GM18507 (cell line): ENCODE measurements at regions not wholly inside any gene's neighbourhood (a gene's known extent, or its start where the extent isn't known, plus 50 kb on each side); places are given as distances from the start of the nearest gene placed in this dataset.
A peak's percentile ranks its signal among the peaks of the same experiment; 100 is the strongest.

Experiments used
- DNase-seq: peaks from one replicate; pipeline ENCODE4 v3.0.0; 2011; ENCODE audit warnings: low read depth; ENCODE audit not compliant: insufficient read length; ENCODE audit errors: extremely low spot score
- FAIRE-seq: peaks from 2 replicates; lab custom pipeline; 2011; peaks lifted over from hg19 to GRCh38; lab: Jason Lieb, UNC

GRCh38 chr18:51617572-51618260, 420.2 kb upstream of the MEX3C start:
- FAIRE-seq (no peak), DNase-seq (no peak)

DNA sequence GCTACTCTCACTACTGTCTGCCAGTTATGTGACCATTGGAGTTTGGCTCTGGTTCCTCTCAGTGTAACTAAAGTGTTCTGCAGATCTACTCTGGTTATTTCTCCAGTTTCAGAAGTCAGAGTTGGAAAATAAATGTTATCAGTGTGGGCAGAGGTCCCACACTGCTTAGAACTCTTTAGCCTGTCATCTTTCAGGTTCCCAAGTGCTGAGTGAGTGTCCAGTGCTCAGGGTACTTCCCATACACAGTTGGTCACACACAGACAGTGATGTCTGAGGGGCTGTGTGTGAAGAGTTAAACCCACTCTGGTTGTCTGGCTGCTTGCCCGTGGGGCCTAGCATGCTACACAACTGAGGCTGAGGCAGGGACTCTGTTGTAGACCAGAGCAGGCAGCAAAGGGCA, 421.8 kb upstream of the MEX3C start:
- no peak for FAIRE-seq
- DNase-seq = no peak

GRCh38 chr18:51621113-51621863, 423.8 kb upstream of the MEX3C start:
- peak; percentile 45 for FAIRE-seq
- no peak for DNase-seq

DNA sequence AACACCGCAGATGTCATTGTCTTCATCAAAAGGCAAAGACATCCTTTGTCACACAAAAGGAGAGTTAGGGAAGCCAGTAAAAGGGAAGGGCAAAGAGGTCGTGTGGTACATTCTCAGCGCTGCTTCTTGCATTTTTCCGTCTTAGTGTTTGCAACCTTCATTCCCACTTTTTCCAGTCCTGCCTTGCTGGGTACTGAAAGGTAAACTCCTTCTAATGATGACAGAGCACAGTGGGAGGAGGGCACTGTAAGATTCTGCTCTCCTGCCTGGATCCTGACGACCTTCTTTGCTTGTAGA, 424.3 kb upstream of the MEX3C start:
- no peak for DNase-seq
- no peak for FAIRE-seq

DNA sequence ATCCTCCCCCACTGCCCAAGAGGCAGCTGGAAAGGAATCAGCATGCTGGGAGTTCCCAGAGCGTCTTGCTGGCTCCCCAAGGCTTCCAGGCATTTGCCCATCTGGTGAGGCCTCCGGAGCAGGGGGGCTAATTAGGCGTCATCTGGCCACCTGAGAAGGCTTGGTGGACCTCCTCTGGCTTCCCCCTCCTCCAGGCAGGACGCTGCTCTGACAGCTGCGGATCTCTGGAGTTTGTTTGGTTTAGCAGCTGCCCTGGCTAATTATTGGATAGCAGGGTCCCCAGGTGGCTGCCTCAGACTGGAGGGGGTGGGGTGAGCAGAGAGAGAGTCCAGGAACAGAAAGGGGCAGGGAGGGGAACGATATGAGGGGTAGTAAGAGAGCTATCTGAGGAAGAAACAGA, 425.2 kb upstream of the MEX3C start:
- FAIRE-seq = no peak
- no peak for DNase-seq

DNA sequence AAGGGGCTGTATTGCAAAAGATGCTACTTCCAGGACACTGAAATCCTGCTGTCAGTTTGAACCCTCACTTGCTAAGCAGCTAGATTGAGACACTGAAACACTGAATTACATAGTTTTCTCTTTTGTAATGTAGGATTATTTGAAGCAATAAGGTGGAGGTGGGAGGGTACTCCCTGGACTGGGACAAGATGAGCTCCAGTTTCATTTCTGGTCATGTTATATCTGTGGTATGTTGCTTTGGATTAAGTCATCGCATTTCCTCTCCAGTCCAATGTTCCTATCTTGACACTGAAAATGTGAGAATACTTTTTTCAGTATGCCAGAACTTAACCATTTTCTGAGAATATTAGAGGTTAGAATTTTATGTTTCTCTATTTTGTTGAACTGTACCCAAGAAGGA, 426.2 kb upstream of the MEX3C start:
- DNase-seq (no peak), FAIRE-seq (no peak)

DNA sequence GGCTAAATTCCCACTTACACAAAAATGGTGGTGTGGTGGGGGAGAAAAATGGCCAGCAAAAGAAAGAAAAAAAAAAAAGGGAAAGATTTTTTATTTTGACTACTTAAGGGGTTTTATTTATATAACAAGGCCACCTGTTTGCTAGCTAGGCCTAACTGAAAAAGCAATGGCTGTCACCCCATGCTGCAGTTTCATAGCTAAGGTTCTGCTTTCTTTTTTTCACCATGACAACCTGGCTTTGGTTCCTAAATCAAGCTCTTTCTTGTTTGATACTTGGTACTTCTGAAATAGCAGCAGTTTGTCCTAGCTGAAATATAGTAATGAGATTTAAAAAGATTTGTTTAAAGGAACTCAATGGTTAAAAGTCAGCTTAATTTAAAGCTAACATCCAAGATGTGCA, 433.2 kb upstream of the MEX3C start:
- FAIRE-seq (no peak), DNase-seq (no peak)

DNA sequence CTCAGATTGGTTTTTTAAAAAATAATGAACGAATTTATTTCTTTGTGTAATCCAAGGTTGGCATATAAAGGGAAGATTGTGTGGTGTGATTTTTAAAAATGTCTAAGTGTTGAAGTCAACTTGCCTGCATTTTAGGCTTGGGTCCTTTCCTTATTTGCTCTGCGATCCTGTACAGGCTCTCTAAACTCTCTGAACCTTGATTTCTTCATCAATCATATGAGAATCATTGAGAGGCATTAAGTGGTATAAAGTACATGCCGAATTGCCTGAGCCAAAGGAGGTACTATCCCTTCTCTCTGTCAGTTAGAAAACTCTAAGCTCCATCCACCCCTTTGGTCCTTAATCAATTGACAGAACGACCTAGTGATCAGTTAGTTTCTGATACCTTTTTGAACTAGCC, 440.4 kb upstream of the MEX3C start:
- DNase-seq (no peak), FAIRE-seq (no peak)

DNA sequence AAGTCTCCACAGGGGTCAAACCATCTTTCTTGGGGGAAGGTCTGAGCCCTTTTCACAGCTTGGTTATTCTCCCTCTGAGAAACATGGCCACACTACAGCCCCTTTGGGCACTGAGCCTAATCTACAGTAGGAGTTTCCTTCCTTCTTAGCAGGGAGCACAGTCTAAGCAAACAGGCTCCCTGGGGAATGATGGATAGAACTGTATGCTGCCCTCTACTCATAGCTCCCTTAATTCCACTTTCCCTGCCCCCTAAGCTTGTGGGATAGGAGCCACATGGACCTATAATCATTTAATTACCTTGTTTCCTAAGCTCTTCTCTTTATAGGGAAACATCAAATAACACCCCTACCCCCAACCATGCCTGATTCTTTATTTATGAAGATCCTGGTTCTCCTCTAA, 442.1 kb upstream of the MEX3C start:
- DNase-seq (no peak), FAIRE-seq (no peak)

- DNase-seq (no peak), FAIRE-seq (no peak)
These were observed 446.0 kb upstream of the MEX3C start for GRCh38 chr18:51643483-51643882.

- no peak for FAIRE-seq
- DNase-seq = no peak
These were observed 448.1 kb upstream of the MEX3C start for GRCh38 chr18:51645607-51646006.

DNA sequence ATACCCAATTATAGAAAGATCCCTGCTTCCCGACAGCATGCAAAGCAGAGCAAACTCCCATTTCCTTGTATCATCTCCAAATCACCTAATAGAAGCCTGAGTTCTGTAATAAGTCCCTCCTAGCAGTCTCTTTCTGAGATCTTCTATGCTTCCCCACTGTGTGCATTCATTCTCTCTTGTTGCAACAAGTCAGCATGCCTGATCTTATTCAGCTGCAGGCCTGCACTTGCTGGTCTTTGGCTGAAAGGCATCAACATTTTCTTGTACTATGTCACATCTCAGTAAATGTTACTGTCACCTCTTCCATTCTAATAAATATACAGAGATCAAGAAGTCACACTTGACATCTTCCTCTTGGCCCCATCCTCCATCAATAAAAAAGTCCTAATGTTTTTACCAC, 449.9 kb upstream of the MEX3C start:
- FAIRE-seq = no peak
- DNase-seq = no peak

DNA sequence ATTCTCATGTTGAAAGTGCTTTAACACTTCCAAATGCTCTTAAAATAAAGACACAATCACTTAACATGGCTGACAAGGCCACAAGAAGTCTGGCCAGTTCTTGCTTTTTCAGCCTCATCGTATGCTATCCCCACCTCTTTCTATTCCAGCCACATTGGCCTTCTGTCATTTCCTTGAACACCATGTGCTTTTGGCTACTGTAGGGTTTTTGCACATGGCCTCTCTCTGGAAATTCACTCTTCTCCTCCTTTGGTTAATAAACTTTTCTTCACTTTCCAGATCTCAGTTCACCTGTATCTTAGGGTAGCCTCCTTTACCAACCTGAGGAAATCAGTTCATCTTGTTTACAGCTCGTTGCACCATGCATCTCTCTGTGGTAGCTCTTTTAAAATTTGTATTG, 450.5 kb upstream of the MEX3C start:
- no peak for DNase-seq
- FAIRE-seq = no peak

GRCh38 chr18:51649796-51650195, 452.3 kb upstream of the MEX3C start:
- DNase-seq (no peak), FAIRE-seq (no peak)

DNA sequence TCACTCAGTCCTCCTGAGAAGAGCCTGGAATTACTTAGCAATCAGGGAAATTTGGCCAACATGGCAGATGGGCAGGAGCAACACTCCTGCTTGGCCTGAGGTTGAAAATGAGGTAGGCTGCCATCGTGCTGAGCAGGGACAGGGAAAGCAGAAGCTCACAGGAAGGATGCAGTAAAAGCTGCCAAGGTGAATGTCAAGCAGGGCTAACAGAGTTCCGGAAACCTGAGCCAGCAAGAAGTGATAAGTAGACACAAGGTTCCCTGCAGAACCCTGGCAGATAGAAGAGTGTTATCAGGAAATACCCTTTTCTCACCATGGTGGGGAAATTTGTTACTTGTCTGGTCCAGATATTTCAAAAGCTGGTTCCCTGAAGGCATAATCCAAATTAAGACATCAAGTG, 454.3 kb upstream of the MEX3C start:
- no peak for DNase-seq
- no peak for FAIRE-seq

- FAIRE-seq (no peak), DNase-seq (no peak)
These were observed 456.2 kb upstream of the MEX3C start for GRCh38 chr18:51653507-51654213.

GRCh38 chr18:51654488-51655326, 457.2 kb upstream of the MEX3C start:
- DNase-seq (no peak), FAIRE-seq (no peak)

DNA sequence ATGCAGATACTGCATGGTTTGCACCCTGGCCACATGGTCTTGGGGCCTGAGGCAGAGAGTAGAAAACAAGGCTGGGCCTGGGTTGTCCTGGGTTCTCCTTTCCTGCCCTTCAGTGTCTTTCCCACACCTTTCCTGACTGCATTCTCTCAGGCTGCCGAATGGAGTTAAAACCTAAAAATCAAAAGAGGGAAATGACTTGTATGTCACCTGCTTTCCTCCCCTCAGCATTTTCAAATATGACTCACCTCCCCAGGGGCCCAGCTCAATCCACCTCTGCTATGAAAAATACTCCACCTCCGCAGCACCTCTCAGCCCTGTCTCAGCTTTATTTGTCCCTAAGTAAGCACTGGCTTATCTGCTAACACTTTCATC, 457.8 kb upstream of the MEX3C start:
- no peak for FAIRE-seq
- no peak for DNase-seq

DNA sequence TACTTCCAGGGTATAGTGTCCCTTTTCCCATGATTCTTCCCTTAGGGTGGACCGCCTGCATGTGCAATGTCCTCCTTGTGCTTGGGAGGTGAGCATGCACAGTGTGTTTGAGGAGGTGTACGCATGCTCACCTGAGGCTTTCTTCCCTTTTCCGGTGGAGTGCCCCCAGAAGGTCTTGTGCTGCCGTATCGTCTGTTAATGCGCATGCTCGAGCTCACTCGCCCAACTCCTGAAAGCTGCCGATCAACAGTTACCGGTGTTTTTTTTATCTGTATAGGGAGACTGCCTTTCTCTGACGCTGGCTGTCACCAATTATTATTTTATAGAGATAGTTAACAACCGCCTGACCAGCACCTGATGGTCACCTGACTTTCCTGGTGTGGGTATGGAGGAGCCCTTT, 458.8 kb upstream of the MEX3C start:
- FAIRE-seq (no peak), DNase-seq (no peak)

GRCh38 chr18:51658436-51658835, 461.0 kb upstream of the MEX3C start:
- DNase-seq (no peak), FAIRE-seq (no peak)
